Esophagus squamous epithelium (tissue), 4 donors: ENCODE measurements at regions not wholly inside any gene's neighbourhood (a gene's known extent, or its start where the extent isn't known, plus 50 kb on each side); places are given as distances from the start of the nearest gene placed in this dataset.

Experiments
- POLR2A ChIP-seq, 4 donors: fragments of 450-650 bp; IDR thresholded peaks; one replicate each; pipeline ENCODE4 v1.6.1; 2017; ENCODE audit warnings: antibody characterized with exemption in 4 of 4, mild to moderate bottlenecking in 4 of 4, moderate library complexity in 3 of 4
- TF ChIP-seq, protein P1 (sequence below), 6 experiments: fragments of 450-650 bp in 4 of 6; fragments of 200-600 bp in 2 of 6; sonication (generic) in 2 of 6; IDR thresholded peaks; one replicate each; pipeline ENCODE4 v1.5.1; 2016 to 2019; ENCODE audit warnings: antibody characterized with exemption in 6 of 6, mild to moderate bottlenecking in 4 of 6, moderate library complexity in 4 of 6

DNA sequence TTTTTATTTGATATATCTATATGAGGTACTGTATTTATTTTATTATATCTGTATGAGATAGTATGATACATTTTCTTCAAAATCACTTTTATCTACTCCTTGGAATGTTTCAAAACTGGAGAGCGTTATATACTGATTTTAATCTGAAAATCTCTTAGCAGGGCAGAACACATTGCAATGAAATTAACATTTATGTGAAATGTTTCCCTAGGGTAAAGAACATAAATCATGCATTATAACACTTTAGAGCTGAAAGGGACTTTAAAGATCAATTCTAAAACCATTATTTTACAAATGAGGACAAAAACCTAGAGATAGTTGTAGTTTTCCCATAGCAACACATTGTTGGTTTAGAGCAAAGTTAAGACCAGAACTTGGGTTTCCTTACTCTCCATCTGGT is 153.7 kb downstream of the ATOH1 start:
- TF ChIP-seq POLR2A (IDR thresholded peaks at IDR 0.05) = no peak
- TF ChIP-seq, protein P1, sequence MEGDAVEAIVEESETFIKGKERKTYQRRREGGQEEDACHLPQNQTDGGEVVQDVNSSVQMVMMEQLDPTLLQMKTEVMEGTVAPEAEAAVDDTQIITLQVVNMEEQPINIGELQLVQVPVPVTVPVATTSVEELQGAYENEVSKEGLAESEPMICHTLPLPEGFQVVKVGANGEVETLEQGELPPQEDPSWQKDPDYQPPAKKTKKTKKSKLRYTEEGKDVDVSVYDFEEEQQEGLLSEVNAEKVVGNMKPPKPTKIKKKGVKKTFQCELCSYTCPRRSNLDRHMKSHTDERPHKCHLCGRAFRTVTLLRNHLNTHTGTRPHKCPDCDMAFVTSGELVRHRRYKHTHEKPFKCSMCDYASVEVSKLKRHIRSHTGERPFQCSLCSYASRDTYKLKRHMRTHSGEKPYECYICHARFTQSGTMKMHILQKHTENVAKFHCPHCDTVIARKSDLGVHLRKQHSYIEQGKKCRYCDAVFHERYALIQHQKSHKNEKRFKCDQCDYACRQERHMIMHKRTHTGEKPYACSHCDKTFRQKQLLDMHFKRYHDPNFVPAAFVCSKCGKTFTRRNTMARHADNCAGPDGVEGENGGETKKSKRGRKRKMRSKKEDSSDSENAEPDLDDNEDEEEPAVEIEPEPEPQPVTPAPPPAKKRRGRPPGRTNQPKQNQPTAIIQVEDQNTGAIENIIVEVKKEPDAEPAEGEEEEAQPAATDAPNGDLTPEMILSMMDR (IDR thresholded peaks at IDR 0.05) = no peak
